HepG2 (cell line): ENCODE measurements at regions not wholly inside any gene's neighbourhood (a gene's known extent, or its start where the extent isn't known, plus 50 kb on each side); places are given as distances from the start of the nearest gene placed in this dataset.

Experiments used
- CHD4 ChIP-seq: fragments of 200-600 bp; sonication (generic); IDR thresholded peaks from 2 replicates; pipeline ENCODE4 v1.7.0; 2017; ENCODE audit warnings: mild to moderate bottlenecking, low read length, borderline replicate concordance
- FOXM1 ChIP-seq: sonication (generic); formaldehyde crosslinking; IDR thresholded peaks from 2 replicates; pipeline ENCODE4 v1.5.0; 2020; ENCODE audit warnings: missing genetic modification reagents
- JARID2 ChIP-seq: sonication (generic); formaldehyde crosslinking; IDR thresholded peaks from 2 replicates; pipeline ENCODE4 v1.8.1; 2023; ENCODE audit warnings: missing genetic modification reagents, inconsistent platforms; ENCODE audit not compliant: insufficient replicate concordance
- JUN ChIP-seq: sonication (generic); formaldehyde crosslinking; IDR thresholded peaks from 2 replicates; pipeline ENCODE4 v1.4.0; 2020; ENCODE audit warnings: mild to moderate bottlenecking, missing genetic modification reagents
- MIER2 ChIP-seq: IDR thresholded peaks from 2 replicates; pipeline ENCODE4 v1.6.1; 2016; ENCODE audit warnings: missing biosample characterization, missing genetic modification reagents
- SIN3A ChIP-seq: IDR thresholded peaks from 2 replicates; pipeline ENCODE4 v1.6.1; 2011; ENCODE audit warnings: low read depth, mild to moderate bottlenecking, control low read depth, low read length, borderline replicate concordance
- TAF1 ChIP-seq: sonication (generic); formaldehyde crosslinking; IDR thresholded peaks from 2 replicates; pipeline ENCODE4 v1.4.0; 2020; ENCODE audit warnings: missing genetic modification reagents
- UBTF ChIP-seq: sonication (generic); formaldehyde crosslinking; IDR thresholded peaks from 2 replicates; pipeline ENCODE4 v1.4.0; 2020; ENCODE audit warnings: mild to moderate bottlenecking, missing genetic modification reagents
- ZKSCAN8 ChIP-seq: IDR thresholded peaks from 2 replicates; pipeline ENCODE4 v1.6.1; 2016; ENCODE audit warnings: borderline replicate concordance, missing genetic modification reagents, missing compliant biosample characterization
- ZNF547 ChIP-seq: sonication (generic); formaldehyde crosslinking; IDR thresholded peaks from 2 replicates; pipeline ENCODE4 v1.5.1; 2020; ENCODE audit warnings: mild to moderate bottlenecking, missing genetic modification reagents
- ZNF737 ChIP-seq: sonication (generic); formaldehyde crosslinking; IDR thresholded peaks from 2 replicates; pipeline ENCODE4 v1.5.0; 2020; ENCODE audit warnings: missing genetic modification reagents, mild to moderate bottlenecking, borderline replicate concordance
- TF ChIP-seq, protein P1 (sequence below): sonication (generic); formaldehyde crosslinking; IDR thresholded peaks from 2 replicates; pipeline ENCODE4 v1.4.0; 2020; ENCODE audit warnings: low read depth, mild to moderate bottlenecking, missing genetic modification reagents

DNA sequence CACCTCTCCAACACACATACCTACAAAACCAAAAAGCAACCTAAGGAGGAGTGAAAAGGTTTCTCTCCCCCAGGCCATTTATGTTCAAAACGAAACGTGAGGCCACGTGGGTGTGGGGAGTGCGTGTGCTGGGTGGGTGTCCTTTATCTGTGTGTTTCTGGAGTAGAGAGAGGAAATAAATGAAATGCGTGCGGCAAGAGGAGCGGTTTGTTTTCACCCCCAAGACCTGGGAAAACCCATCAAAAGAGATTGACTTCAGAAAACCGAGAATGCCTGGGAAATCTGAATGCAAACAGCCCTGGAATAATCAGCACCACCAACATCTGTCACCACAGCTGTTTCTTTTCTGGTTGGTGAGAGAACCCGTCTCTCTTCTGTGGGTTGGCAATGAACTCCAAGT is 137.4 kb downstream of the INSIG2 start:
- TF ChIP-seq MIER2 (CRISPR knock-in tag) (no peak), JUN (CRISPR knock-in tag) (no peak), TAF1 (CRISPR knock-in tag) (no peak), ZNF737 (CRISPR knock-in tag) (no peak), JARID2 (CRISPR knock-in tag) (no peak), CHD4 (no peak), ZKSCAN8 (no peak), ZNF547 (CRISPR knock-in tag) (no peak), FOXM1 (CRISPR knock-in tag) (no peak), UBTF (CRISPR knock-in tag) (no peak), SIN3A (no peak)
- TF ChIP-seq, protein P1, sequence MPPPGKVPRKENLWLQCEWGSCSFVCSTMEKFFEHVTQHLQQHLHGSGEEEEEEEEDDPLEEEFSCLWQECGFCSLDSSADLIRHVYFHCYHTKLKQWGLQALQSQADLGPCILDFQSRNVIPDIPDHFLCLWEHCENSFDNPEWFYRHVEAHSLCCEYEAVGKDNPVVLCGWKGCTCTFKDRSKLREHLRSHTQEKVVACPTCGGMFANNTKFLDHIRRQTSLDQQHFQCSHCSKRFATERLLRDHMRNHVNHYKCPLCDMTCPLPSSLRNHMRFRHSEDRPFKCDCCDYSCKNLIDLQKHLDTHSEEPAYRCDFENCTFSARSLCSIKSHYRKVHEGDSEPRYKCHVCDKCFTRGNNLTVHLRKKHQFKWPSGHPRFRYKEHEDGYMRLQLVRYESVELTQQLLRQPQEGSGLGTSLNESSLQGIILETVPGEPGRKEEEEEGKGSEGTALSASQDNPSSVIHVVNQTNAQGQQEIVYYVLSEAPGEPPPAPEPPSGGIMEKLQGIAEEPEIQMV (CRISPR knock-in tag), result no peak
